ENCODE measurements at regions not wholly inside any gene's neighbourhood (a gene's known extent, or its start where the extent isn't known, plus 50 kb on each side); places are given as distances from the start of the nearest gene placed in this dataset.

DNA sequence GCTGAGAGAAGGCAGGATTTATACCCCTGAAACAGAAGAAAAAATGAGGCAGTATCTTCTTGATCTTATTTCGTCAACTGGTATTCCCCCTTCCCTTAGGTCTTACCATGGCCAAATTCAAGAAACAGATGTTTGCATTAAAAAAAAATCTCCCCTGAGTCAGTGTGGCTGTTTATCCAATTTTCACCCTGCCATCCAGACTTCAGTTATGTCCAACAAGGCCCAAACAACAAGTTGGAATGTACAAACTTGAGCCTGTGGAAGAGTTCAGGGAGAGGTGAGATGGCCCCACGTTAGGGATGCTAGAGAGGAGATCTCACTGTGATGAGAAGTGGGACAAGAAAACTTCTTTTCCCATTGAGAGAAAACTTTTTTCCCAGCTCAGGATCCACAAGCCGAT, 147.2 kb upstream of the PROX1 start:
- no peaks in the 10 kb centered on the region for H3K4me1 ChIP-seq
- no peaks in the 10 kb centered on the region for H3K36me3 ChIP-seq
- no peak overlapping the region for H3K27ac ChIP-seq
- H3K27me3 ChIP-seq: no peaks in the 10 kb centered on the region
- TF ChIP-seq, protein P1, sequence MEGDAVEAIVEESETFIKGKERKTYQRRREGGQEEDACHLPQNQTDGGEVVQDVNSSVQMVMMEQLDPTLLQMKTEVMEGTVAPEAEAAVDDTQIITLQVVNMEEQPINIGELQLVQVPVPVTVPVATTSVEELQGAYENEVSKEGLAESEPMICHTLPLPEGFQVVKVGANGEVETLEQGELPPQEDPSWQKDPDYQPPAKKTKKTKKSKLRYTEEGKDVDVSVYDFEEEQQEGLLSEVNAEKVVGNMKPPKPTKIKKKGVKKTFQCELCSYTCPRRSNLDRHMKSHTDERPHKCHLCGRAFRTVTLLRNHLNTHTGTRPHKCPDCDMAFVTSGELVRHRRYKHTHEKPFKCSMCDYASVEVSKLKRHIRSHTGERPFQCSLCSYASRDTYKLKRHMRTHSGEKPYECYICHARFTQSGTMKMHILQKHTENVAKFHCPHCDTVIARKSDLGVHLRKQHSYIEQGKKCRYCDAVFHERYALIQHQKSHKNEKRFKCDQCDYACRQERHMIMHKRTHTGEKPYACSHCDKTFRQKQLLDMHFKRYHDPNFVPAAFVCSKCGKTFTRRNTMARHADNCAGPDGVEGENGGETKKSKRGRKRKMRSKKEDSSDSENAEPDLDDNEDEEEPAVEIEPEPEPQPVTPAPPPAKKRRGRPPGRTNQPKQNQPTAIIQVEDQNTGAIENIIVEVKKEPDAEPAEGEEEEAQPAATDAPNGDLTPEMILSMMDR (IDR thresholded peaks at IDR 0.05): no peak
- no peak for DNase-seq (ENCODE audit: low spot score)
- no peak overlapping the region for H3K4me3 ChIP-seq
- H3K9me3 ChIP-seq: peaks cover 0 to 6% of the 10 kb centered on the region in 2 donors

DNA sequence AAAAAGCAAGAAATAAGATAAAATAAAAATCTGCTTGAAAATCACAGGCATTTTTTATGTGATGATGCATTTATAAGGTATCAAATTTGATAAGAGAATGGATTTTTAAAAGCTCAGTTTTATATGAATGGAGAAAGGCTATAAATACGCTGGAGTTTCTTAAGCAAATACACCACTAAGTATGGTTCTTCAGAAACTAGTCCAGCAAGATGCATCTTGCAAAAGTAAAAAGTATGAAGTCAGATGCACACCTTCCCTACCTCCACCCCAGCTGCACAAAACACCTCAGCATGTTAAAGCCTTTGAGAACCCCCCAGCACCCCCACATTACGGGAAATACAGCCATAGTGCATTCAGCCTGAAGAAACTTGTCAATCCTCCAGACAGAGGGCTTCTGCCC, 143.1 kb upstream of the PROX1 start:
- TF ChIP-seq, protein P1 (IDR thresholded peaks at IDR 0.05): no peak
- DNase-seq (ENCODE audit: low spot score): no peak
- H3K36me3 ChIP-seq: no peaks in the 10 kb centered on the region

DNA sequence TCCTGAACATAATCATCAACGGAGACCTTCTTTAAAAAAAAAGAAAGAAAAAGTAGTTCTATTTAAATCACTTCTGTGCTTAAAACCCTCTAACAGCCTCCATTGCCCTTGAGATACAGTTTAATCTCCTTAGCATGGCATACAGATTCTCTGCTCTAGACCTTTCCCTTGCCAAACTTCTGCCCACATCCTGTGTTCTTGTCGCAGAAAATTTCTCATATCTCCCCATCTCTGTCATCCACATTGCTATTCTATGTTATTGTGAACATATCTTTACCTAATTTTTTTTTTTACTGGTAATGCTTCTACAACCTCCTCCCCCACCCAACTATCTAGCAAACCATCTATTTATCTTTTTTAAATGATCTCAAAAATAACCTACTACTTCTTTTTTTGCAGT, 135.7 kb upstream of the PROX1 start:
- TF ChIP-seq, protein P1 (IDR thresholded peaks at IDR 0.05): no peak
- H3K36me3 ChIP-seq: no peaks in the 10 kb centered on the region
- no peaks in the 10 kb centered on the region for H3K4me1 ChIP-seq
- H3K27ac ChIP-seq: no peak overlapping the region
- no peak for DNase-seq (ENCODE audit: low spot score)
- H3K27me3 ChIP-seq: no peaks in the 10 kb centered on the region
- no peak overlapping the region for H3K4me3 ChIP-seq
- no peaks in the 10 kb centered on the region for H3K9me3 ChIP-seq

More for the DNA sequence above, 143.1 kb upstream of the PROX1 start:
- H3K9me3 ChIP-seq: no peaks in the 10 kb centered on the region
- no peaks in the 10 kb centered on the region for H3K4me1 ChIP-seq
- H3K27me3 ChIP-seq: no peaks in the 10 kb centered on the region
- no peak overlapping the region for H3K4me3 ChIP-seq
- H3K27ac ChIP-seq: no peak overlapping the region

DNA sequence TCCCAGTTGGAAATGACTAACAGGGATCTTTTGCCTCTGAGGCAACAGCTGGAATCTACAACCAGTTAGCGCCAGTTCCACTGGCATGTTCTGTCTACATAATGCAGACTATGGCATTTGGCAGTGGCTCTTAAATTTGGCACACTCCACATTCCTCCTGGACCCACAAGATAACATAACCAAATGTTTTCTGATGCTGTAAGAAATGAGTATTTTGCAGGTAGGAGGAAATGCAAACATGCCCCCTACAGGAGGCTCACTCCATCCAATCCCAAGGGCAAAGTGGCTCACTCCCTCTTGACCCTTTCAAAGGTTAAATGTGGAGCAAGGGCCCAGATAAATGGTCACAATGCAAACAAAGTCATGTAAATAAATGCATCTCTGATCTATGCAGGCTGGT, 129.2 kb upstream of the PROX1 start:
- H3K27me3 ChIP-seq: no peaks in the 10 kb centered on the region
- no peak overlapping the region for H3K27ac ChIP-seq
- H3K36me3 ChIP-seq: no peaks in the 10 kb centered on the region
- TF ChIP-seq, protein P1 (IDR thresholded peaks at IDR 0.05): no peak
- no peak overlapping the region for H3K4me3 ChIP-seq
- no peaks in the 10 kb centered on the region for H3K9me3 ChIP-seq
- no peaks in the 10 kb centered on the region for H3K4me1 ChIP-seq
- no peak for DNase-seq (ENCODE audit: low spot score)

DNA sequence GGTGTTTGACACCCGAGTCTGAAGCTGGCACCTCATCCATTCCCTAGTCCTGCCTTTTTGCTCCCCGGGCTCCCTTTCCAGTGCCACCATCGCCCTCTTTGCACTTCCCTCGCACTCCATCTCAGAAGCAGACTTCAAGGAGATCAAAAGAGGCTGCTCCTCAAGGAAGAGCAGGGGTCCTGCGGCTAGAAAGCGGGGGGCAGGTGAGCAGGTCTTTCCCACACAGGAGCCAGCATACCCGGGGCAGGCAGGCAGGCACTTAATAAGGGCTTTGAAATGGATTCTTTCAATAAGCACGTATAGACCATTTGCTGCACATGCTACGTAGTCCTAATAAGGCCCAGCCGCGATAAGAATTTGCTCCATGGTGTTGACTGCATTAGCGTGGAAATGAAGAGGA, 125.9 kb upstream of the PROX1 start:
- Histone ChIP-seq H3K4me3 (no peak overlapping the region), H3K27me3 (no peaks in the 10 kb centered on the region), H3K9me3 (no peaks in the 10 kb centered on the region), H3K4me1 (no peaks in the 10 kb centered on the region), H3K36me3 (no peaks in the 10 kb centered on the region), H3K27ac (no peak overlapping the region)
- TF ChIP-seq, protein P1 (IDR thresholded peaks at IDR 0.05): no peak
- no peak for DNase-seq (ENCODE audit: low spot score)

DNA sequence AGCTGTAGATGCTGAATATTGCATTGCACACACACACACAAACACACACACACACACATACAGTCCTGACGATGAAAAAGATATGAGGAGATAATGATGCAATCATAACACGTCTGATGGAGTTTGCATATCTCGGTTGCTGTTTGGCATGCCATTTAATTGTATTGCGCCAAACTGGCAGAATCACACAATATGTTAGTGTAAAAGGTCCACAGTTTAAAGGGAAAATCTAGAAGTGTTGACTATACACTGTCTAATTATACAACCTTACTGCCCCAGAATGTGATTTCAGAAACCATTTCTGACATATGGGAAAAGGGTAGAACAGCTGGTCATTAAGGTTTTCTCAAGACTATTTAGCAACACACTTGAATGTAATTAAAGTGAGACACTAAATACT, 123.7 kb upstream of the PROX1 start:
- H3K27ac ChIP-seq: no peak overlapping the region
- no peaks in the 10 kb centered on the region for H3K9me3 ChIP-seq
- no peaks in the 10 kb centered on the region for H3K36me3 ChIP-seq
- TF ChIP-seq, protein P1 (IDR thresholded peaks at IDR 0.05): no peak
- no peak overlapping the region for H3K4me3 ChIP-seq
- no peaks in the 10 kb centered on the region for H3K27me3 ChIP-seq
- DNase-seq (ENCODE audit: low spot score): no peak
- H3K4me1 ChIP-seq: no peaks in the 10 kb centered on the region
